HepG2 (cell line): ENCODE measurements at regions not wholly inside any gene's neighbourhood (a gene's known extent, or its start where the extent isn't known, plus 50 kb on each side); places are given as distances from the start of the nearest gene placed in this dataset.

Experiments used
- HMG20B ChIP-seq: conservative IDR thresholded peaks from 2 replicates; pipeline ENCODE4 v1.6.1; 2016; ENCODE audit warnings: missing genetic modification reagents, missing compliant biosample characterization
- NFATC3 ChIP-seq: sonication (generic); formaldehyde crosslinking; IDR thresholded peaks from 2 replicates; pipeline ENCODE4 v1.5.1; 2020; ENCODE audit warnings: mild to moderate bottlenecking, missing genetic modification reagents
- NFRKB ChIP-seq: fragments of 450-650 bp; IDR thresholded peaks from 2 replicates; pipeline ENCODE4 v1.6.1; 2017
- SRF ChIP-seq: IDR thresholded peaks from 2 replicates; pipeline ENCODE4 v1.6.1; 2011; ENCODE audit warnings: mild to moderate bottlenecking, low read depth, low read length, moderate library complexity
- TBX2 ChIP-seq: sonication (generic); formaldehyde crosslinking; IDR thresholded peaks from 2 replicates; pipeline ENCODE4 v1.5.0; 2020; ENCODE audit warnings: missing genetic modification reagents, mild to moderate bottlenecking, borderline replicate concordance
- ZNF724P ChIP-seq: sonication (generic); formaldehyde crosslinking; IDR thresholded peaks from 2 replicates; pipeline ENCODE4 v1.8.0; 2022; ENCODE audit warnings: missing genetic modification reagents, borderline replicate concordance
- ZUFSP ChIP-seq: sonication (generic); formaldehyde crosslinking; IDR thresholded peaks from 2 replicates; pipeline ENCODE4 v1.9.0; 2021; ENCODE audit warnings: missing genetic modification reagents, mild to moderate bottlenecking, borderline replicate concordance

- TF ChIP-seq TBX2 (CRISPR knock-in tag) (no peak), ZUFSP (CRISPR knock-in tag) (no peak), SRF (no peak), HMG20B (no peak), NFRKB (no peak), NFATC3 (CRISPR knock-in tag) (no peak), ZNF724P (CRISPR knock-in tag) (no peak)
Measured at GRCh38 chr10:71031603-71032002, 143.2 kb upstream of the PCBD1 start.
